MM.1S (cell line): ENCODE measurements at regions not wholly inside any gene's neighbourhood (a gene's known extent, or its start where the extent isn't known, plus 50 kb on each side); places are given as distances from the start of the nearest gene placed in this dataset.

Source experiments
- DNase-seq: peaks from one replicate; pipeline ENCODE4 v3.0.0-alpha.2; 2015
- H2AFZ ChIP-seq: fragments of 300-600 bp; sonication (generic); 2 replicates; pipeline ENCODE4 v1.6.0; 2016; ENCODE audit warnings: antibody characterized with exemption, low read length
- H3F3A ChIP-seq: fragments of 300-600 bp; sonication (generic); 2 replicates; pipeline ENCODE4 v1.6.1; 2016; ENCODE audit warnings: mild to moderate bottlenecking, antibody characterized with exemption, low read length, moderate library complexity, mixed read lengths; ENCODE audit not compliant: insufficient read depth
- H3K27ac ChIP-seq: fragments of 300-600 bp; sonication (generic); 2 replicates; pipeline ENCODE4 v1.5.1; 2016; ENCODE audit warnings: mild to moderate bottlenecking, low read length
- H3K27me3 ChIP-seq: fragments of 300-600 bp; sonication (generic); replicated peaks from 2 replicates; pipeline ENCODE4 v1.6.0; 2016; ENCODE audit warnings: low read length; ENCODE audit not compliant: insufficient read depth
- H3K36me3 ChIP-seq: fragments of 300-600 bp; sonication (generic); replicated peaks from 2 replicates; pipeline ENCODE4 v1.6.1; 2016; ENCODE audit warnings: mild to moderate bottlenecking, low read length, mixed read lengths; ENCODE audit not compliant: insufficient read depth
- H3K4me1 ChIP-seq: fragments of 300-600 bp; sonication (generic); 2 replicates; pipeline ENCODE4 v1.6.1; 2016; ENCODE audit warnings: low read length, mixed read lengths
- H3K4me2 ChIP-seq: fragments of 300-600 bp; sonication (generic); 2 replicates; pipeline ENCODE4 v1.6.0; 2016; ENCODE audit warnings: low read depth, low read length
- H3K4me3 ChIP-seq: fragments of 300-600 bp; sonication (generic); 2 replicates; pipeline ENCODE4 v1.5.1; 2016; ENCODE audit warnings: low read length, mixed read lengths
- H3K79me2 ChIP-seq: fragments of 300-600 bp; sonication (generic); 2 replicates; pipeline ENCODE4 v1.6.1; 2016; ENCODE audit warnings: mixed run types, low read length, mixed read lengths
- H3K9ac ChIP-seq: fragments of 300-600 bp; sonication (generic); 2 replicates; pipeline ENCODE4 v1.6.1; 2016; ENCODE audit warnings: low read length, mixed read lengths
- H3K9me2 ChIP-seq: fragments of 300-600 bp; sonication (generic); replicated peaks from 2 replicates; pipeline ENCODE4 v1.6.1; 2016; ENCODE audit warnings: mild to moderate bottlenecking, low read length, mixed read lengths; ENCODE audit not compliant: insufficient read depth
- H3K9me3 ChIP-seq: fragments of 300-600 bp; sonication (generic); replicated peaks from 2 replicates; pipeline ENCODE4 v1.6.1; 2016; ENCODE audit warnings: mild to moderate bottlenecking, low read length, mixed read lengths; ENCODE audit not compliant: insufficient read depth
- H4K20me1 ChIP-seq: fragments of 300-600 bp; sonication (generic); 2 replicates; pipeline ENCODE4 v1.6.1; 2016; ENCODE audit warnings: mild to moderate bottlenecking, low read length, moderate library complexity, mixed read lengths; ENCODE audit not compliant: insufficient read depth
- EZH2 ChIP-seq: fragments of 300-600 bp; sonication (generic); optimal IDR thresholded peaks from 2 replicates; pipeline ENCODE3; 2017; ENCODE audit warnings: low read depth, mild to moderate bottlenecking, antibody characterized with exemption, low read length, mixed read lengths
- EZH2phosphoT487 ChIP-seq: fragments of 300-600 bp; sonication (generic); IDR thresholded peaks from 2 replicates; pipeline ENCODE4 v1.6.1; 2018; ENCODE audit warnings: antibody characterized with exemption, low read length
- TF ChIP-seq, protein P1 (sequence below): fragments of 300-600 bp; sonication (generic); IDR thresholded peaks from 2 replicates; pipeline ENCODE4 v1.5.1; 2016; ENCODE audit warnings: antibody characterized with exemption, low read length, mixed read lengths

DNA sequence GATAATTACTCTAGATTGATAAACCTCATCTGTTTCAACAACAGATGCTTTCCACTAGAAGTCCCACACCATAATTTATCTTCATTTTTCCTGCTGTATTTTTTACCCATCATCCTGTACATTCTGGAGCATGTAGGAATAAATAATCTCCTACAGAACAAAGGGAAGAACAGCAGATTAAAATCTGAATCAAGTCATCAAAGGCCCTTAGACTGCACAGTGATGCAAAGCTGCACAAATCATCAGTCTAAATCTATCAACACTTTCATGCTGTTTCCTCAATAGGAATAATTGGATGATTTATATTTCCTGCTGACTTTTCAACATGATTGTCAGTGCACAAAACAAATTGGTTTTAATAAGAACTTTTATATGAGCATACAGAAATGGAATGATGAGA is 1143.9 kb downstream of the STIM2 start:
- H3K27ac ChIP-seq: no peak overlapping the region
- DNase-seq: no peak

DNA sequence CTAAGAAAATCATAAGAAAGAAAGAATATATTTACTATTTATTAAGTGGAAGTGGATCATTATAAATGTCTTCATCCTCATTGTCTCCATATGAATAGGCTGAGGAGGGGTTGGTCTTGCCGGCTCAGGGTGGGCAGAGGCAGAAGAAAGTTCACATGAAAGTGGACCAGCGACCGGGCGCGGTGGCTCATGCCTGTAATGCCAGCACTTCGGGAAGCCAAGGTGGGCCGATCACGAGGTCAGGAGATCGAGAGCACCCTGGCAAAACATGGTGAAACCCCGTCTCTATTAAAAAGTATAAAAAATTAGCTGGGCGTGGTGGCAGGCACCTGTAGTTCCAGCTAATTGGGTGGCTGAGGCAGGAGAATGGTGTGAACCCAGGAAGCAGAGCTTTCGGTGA is 1145.4 kb downstream of the STIM2 start:
- Histone ChIP-seq H3K79me2 (no peaks in the 10 kb centered on the region), H3K27me3 (no peaks in the 10 kb centered on the region), H3F3A (no peaks in the 10 kb centered on the region), H3K9ac (no peak overlapping the region), H4K20me1 (no peaks in the 10 kb centered on the region), H3K36me3 (no peaks in the 10 kb centered on the region), H2AFZ (no peak overlapping the region), H3K4me1 (no peaks in the 10 kb centered on the region), H3K27ac (no peak overlapping the region), H3K9me3 (no peaks in the 10 kb centered on the region), H3K9me2 (no peaks in the 10 kb centered on the region), H3K4me2 (no peak overlapping the region), H3K4me3 (no peak overlapping the region)
- TF ChIP-seq EZH2phosphoT487 (no peak), EZH2 (no peak)
- TF ChIP-seq, protein P1, sequence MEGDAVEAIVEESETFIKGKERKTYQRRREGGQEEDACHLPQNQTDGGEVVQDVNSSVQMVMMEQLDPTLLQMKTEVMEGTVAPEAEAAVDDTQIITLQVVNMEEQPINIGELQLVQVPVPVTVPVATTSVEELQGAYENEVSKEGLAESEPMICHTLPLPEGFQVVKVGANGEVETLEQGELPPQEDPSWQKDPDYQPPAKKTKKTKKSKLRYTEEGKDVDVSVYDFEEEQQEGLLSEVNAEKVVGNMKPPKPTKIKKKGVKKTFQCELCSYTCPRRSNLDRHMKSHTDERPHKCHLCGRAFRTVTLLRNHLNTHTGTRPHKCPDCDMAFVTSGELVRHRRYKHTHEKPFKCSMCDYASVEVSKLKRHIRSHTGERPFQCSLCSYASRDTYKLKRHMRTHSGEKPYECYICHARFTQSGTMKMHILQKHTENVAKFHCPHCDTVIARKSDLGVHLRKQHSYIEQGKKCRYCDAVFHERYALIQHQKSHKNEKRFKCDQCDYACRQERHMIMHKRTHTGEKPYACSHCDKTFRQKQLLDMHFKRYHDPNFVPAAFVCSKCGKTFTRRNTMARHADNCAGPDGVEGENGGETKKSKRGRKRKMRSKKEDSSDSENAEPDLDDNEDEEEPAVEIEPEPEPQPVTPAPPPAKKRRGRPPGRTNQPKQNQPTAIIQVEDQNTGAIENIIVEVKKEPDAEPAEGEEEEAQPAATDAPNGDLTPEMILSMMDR: no peak
- no peak for DNase-seq

More for the DNA sequence above, 1143.9 kb downstream of the STIM2 start:
- no peaks in the 10 kb centered on the region for H3F3A ChIP-seq
- no peaks in the 10 kb centered on the region for H3K79me2 ChIP-seq
- H3K4me3 ChIP-seq: no peak overlapping the region
- no peaks in the 10 kb centered on the region for H3K9me3 ChIP-seq
- H3K4me2 ChIP-seq: no peak overlapping the region
- no peaks in the 10 kb centered on the region for H3K27me3 ChIP-seq
- no peak overlapping the region for H3K9ac ChIP-seq
- no peaks in the 10 kb centered on the region for H3K36me3 ChIP-seq
- no peaks in the 10 kb centered on the region for H3K4me1 ChIP-seq
- no peaks in the 10 kb centered on the region for H4K20me1 ChIP-seq
- H3K9me2 ChIP-seq: no peaks in the 10 kb centered on the region
- TF ChIP-seq, protein P1: no peak
- TF ChIP-seq EZH2phosphoT487 (no peak), EZH2 (no peak)
- H2AFZ ChIP-seq: no peak overlapping the region

DNA sequence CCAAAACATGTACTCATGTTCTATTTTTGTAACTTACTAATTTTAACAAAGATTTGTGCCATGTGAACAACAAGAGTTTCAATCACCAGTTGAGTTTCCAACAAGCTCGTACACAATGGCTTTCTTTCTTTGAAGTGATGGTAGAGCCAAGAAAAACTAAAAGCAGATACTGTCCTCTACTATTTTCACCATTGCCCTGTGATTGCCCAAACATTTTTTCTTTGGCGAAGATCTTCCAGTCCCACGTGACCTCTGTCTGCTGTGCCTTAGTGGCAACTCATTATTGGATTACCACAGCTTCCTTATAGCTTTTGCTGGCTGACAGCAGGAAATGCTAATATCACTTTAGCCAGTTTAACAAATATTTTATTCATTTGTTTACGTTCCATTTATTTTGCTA is 1147.1 kb downstream of the STIM2 start:
- H3K9ac ChIP-seq: no peak overlapping the region
- H3K79me2 ChIP-seq: no peaks in the 10 kb centered on the region
- no peak overlapping the region for H3K4me2 ChIP-seq
- no peak overlapping the region for H3K27ac ChIP-seq
- TF ChIP-seq, protein P1: no peak
- no peak for TF ChIP-seq EZH2
- TF ChIP-seq EZH2phosphoT487: no peak
- DNase-seq: no peak
- H3K9me3 ChIP-seq: no peaks in the 10 kb centered on the region
- no peaks in the 10 kb centered on the region for H3K27me3 ChIP-seq
- no peak overlapping the region for H3K4me3 ChIP-seq
- H3K4me1 ChIP-seq: no peaks in the 10 kb centered on the region
- no peaks in the 10 kb centered on the region for H3K9me2 ChIP-seq
- no peaks in the 10 kb centered on the region for H3K36me3 ChIP-seq
- H4K20me1 ChIP-seq: no peaks in the 10 kb centered on the region
- H3F3A ChIP-seq: no peaks in the 10 kb centered on the region
- H2AFZ ChIP-seq: no peak overlapping the region
